ENCODE measurements at regions not wholly inside any gene's neighbourhood (a gene's known extent, or its start where the extent isn't known, plus 50 kb on each side); places are given as distances from the start of the nearest gene placed in this dataset.

DNA sequence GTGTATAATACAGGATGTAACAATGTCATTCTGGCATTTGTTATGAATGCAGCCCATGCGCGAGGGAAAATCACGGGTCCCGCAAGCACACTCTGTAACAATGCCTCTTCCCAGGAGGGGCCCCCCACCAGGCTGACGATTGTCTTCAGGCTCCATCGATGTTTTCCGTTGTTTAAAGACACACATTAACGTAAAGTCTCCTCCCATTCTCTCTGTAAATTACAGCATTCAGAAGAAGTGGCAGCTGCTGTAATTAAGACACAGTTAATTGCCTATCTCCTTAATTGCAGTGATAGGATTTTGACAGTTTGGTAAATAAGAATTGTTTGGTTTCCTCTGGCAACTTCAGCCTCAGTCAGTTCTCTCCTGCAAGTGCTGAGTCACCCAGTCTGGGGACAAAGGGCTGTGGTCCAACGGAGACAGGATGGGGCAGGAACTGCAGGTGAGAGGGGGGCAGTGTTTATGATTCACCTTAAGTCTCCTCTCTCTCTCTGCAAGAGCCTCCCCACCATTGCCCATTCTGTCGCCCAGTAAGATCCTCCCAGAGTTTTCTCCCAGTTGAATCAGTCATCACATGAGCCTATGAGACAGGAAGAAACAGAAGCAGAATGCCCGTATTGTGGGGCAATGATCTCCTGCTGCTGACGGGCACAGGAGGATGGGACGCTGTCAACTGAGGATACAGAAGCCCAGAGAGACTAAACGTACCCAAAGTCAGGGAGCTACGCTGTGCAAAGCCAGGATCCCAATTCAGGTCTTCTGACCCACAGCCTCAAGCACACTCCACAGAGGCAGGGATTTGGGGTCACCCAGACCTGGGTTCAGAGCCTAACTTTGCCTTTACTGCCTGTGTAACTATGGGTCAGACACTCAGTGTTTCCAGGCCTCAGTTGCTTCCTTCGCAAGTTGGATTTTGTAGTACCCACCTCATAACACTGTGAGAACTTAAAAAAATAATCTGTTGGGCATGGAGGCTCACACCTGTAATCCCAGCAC, 110.0 kb downstream of the ADSS2 start:
- Histone ChIP-seq H3K36me3 (no peaks in the 10 kb centered on the region), H3K9me3 (no peaks in the 10 kb centered on the region), H3K27me3 (no peaks in the 10 kb centered on the region), H3K4me3 (ENCODE audit: low read depth in 1 of 2, low read length in 1 of 2) (peak overlapping the region; percentile 31 to 46), H3K4me1 (ENCODE audit: control insufficient read depth in 1 of 2, insufficient read depth in 1 of 2, low read depth in 1 of 2, low read length in 1 of 2) (peaks cover 9 to 15% of the 10 kb centered on the region in 2 experiments), H3K27ac (peak overlapping the region; percentile 72)
- TF ChIP-seq, protein P1, sequence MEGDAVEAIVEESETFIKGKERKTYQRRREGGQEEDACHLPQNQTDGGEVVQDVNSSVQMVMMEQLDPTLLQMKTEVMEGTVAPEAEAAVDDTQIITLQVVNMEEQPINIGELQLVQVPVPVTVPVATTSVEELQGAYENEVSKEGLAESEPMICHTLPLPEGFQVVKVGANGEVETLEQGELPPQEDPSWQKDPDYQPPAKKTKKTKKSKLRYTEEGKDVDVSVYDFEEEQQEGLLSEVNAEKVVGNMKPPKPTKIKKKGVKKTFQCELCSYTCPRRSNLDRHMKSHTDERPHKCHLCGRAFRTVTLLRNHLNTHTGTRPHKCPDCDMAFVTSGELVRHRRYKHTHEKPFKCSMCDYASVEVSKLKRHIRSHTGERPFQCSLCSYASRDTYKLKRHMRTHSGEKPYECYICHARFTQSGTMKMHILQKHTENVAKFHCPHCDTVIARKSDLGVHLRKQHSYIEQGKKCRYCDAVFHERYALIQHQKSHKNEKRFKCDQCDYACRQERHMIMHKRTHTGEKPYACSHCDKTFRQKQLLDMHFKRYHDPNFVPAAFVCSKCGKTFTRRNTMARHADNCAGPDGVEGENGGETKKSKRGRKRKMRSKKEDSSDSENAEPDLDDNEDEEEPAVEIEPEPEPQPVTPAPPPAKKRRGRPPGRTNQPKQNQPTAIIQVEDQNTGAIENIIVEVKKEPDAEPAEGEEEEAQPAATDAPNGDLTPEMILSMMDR (IDR thresholded peaks at IDR 0.05): no peak

DNA sequence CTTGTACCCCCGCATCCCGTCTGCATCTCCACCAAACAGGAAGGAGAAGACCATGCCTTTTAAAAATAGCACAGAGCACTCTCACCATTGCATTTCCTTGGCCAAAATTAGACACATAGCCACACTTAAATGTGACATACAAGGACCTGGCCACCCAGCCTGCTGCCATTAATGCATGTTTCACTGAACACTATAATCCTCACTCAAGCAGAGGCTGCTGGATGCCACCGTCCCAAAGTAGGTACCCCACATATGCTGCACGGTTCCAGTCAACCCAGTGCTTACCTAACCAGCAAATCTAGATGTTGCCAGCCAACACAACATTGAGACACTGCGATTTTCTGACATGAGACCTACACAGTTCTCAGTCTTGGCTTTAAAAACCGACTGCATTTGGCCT, 107.7 kb downstream of the ADSS2 start:
- Histone ChIP-seq H3K4me3 (ENCODE audit: low read depth in 1 of 2, low read length in 1 of 2) (no peak overlapping the region), H3K9me3 (no peaks in the 10 kb centered on the region), H3K36me3 (no peaks in the 10 kb centered on the region), H3K27me3 (no peaks in the 10 kb centered on the region), H3K4me1 (ENCODE audit: control insufficient read depth in 1 of 2, insufficient read depth in 1 of 2, low read depth in 1 of 2, low read length in 1 of 2) (peaks cover 9 to 15% of the 10 kb centered on the region in 2 experiments), H3K27ac (no peak overlapping the region)
- TF ChIP-seq, protein P1 (IDR thresholded peaks at IDR 0.05): no peak

GRCh38 chr1:244346972-244347618, 104.6 kb downstream of the ADSS2 start:
- TF ChIP-seq, protein P1 (IDR thresholded peaks at IDR 0.05): no peak
- Histone ChIP-seq H3K4me3 (ENCODE audit: low read depth in 1 of 2, low read length in 1 of 2) (no peak overlapping the region), H3K36me3 (no peaks in the 10 kb centered on the region), H3K27ac (no peak overlapping the region), H3K27me3 (peaks cover 6% of the 10 kb centered on the region), H3K9me3 (no peaks in the 10 kb centered on the region), H3K4me1 (ENCODE audit: control insufficient read depth in 1 of 2, insufficient read depth in 1 of 2, low read depth in 1 of 2, low read length in 1 of 2) (peaks cover under 1 to 9% of the 10 kb centered on the region in 2 experiments)

- Histone ChIP-seq H3K27ac (no peak overlapping the region), H3K4me3 (ENCODE audit: low read depth in 1 of 2, low read length in 1 of 2) (no peak overlapping the region), H3K27me3 (peaks cover 6% of the 10 kb centered on the region), H3K4me1 (ENCODE audit: control insufficient read depth in 1 of 2, insufficient read depth in 1 of 2, low read depth in 1 of 2, low read length in 1 of 2) (peaks cover 0 to 4% of the 10 kb centered on the region in 2 experiments), H3K9me3 (no peaks in the 10 kb centered on the region), H3K36me3 (no peaks in the 10 kb centered on the region)
- TF ChIP-seq, protein P1 (IDR thresholded peaks at IDR 0.05): no peak
These were observed 103.8 kb downstream of the ADSS2 start for GRCh38 chr1:244347942-244348341.

DNA sequence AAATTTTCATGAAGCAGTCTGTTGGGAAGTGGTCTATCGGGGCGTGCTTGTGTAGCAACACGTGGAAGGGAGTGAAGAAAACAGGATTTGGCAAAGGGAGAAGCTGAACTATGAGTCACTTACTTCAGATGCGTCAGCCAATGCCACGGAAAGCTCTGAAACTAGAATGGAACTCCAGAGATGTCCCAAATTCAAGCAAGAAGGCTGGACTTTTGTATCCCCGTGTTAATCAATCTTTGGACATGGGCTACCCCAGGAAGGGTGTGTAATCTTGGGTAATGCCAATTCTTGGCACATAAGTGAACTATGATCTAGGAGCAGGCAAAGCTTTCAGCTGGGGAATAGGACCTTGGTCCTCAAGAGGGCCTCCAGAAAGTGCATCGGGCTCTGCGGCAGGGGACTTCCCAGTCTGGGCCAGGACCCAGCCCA, 102.6 kb downstream of the ADSS2 start:
- Histone ChIP-seq H3K9me3 (no peaks in the 10 kb centered on the region), H3K36me3 (no peaks in the 10 kb centered on the region), H3K27me3 (peaks cover 6% of the 10 kb centered on the region), H3K27ac (no peak overlapping the region), H3K4me3 (ENCODE audit: low read depth in 1 of 2, low read length in 1 of 2) (no peak overlapping the region), H3K4me1 (ENCODE audit: control insufficient read depth in 1 of 2, insufficient read depth in 1 of 2, low read depth in 1 of 2, low read length in 1 of 2) (peaks cover 0 to 4% of the 10 kb centered on the region in 2 experiments)
- TF ChIP-seq, protein P1 (IDR thresholded peaks at IDR 0.05): no peak
